Body of pancreas (tissue), 4 donors: ENCODE measurements at regions not wholly inside any gene's neighbourhood (a gene's known extent, or its start where the extent isn't known, plus 50 kb on each side); places are given as distances from the start of the nearest gene placed in this dataset.
A peak's percentile ranks its signal among the peaks of the same experiment; 100 is the strongest.

Experiments
- ATAC-seq: fragments of 150-250 bp; one replicate; pipeline ENCODE4 v1.9.1; 2016
- DNase-seq, 4 donors: peaks; one replicate each; pipeline ENCODE4 v3.0.0-alpha.2; 2019
- H3K27ac ChIP-seq, 4 donors: fragments of 200-600 bp; sonication (generic); 1 replicate in 3 of 4; 2 replicates in 1 of 4; pipeline versions ENCODE4 v1.5.1 to v1.6.1; 2016 to 2019; ENCODE audit warnings: mild to moderate bottlenecking in 1 of 4, mixed read lengths in 1 of 4, moderate library complexity in 1 of 4
- H3K27me3 ChIP-seq, 2 donors: fragments of 200-600 bp; sonication (generic); one replicate each; pipeline ENCODE4 v1.6.0; 2016; ENCODE audit warnings: mild to moderate bottlenecking in 1 of 2
- H3K36me3 ChIP-seq, 2 donors: fragments of 200-600 bp; sonication (generic); replicated peaks in 1 of 2; 2 replicates each; pipeline ENCODE4 v1.5.1; 2016; ENCODE audit warnings: low read depth in 2 of 2; ENCODE audit not compliant: insufficient read depth in 1 of 2
- H3K4me1 ChIP-seq: fragments of 200-600 bp; sonication (generic); one replicate; pipeline ENCODE4 v1.6.0; 2016
- H3K4me3 ChIP-seq, 2 donors: fragments of 200-600 bp; sonication (generic); 1 replicate in 1 of 2; 2 replicates in 1 of 2; pipeline ENCODE4 v1.5.1; 2016 to 2019
- H3K9me3 ChIP-seq, 3 donors: fragments of 200-600 bp; sonication (generic); 1 replicate in 2 of 3; 2 replicates in 1 of 3; pipeline ENCODE4 v1.5.1; 2016
- POLR2A ChIP-seq, 3 donors: fragments of 450-650 bp; IDR thresholded peaks; one replicate each; pipeline ENCODE4 v1.6.1; 2016; ENCODE audit warnings: antibody characterized with exemption in 3 of 3, mild to moderate bottlenecking in 2 of 3
- WGBS, 2 donors: methylation state at CpG; one replicate each; pipeline ENCODE4 v1.1.5; 2017; 5-methylcytosine and 5-hydroxymethylcytosine counted together
- intact Hi-C: fragments of 100-400 bp; cut with DNase I; formaldehyde crosslinking; loops from one replicate; pipeline ENCODE4 v1.15.1; 2023
- TF ChIP-seq, protein P1 (sequence below), 7 experiments: fragments of 450-650 bp in 4 of 7; fragments of 200-600 bp in 3 of 7; sonication (generic) in 3 of 7; IDR thresholded peaks; one replicate each; pipeline ENCODE4 v1.5.1; 2016 to 2019; ENCODE audit warnings: antibody characterized with exemption in 7 of 7

- Histone ChIP-seq H3K27ac (no peak overlapping the region), H3K9me3 (no peaks in the 10 kb centered on the region), H3K4me1 (peaks cover 11% of the 10 kb centered on the region), H3K36me3 (no peaks in the 10 kb centered on the region), H3K4me3 (no peak overlapping the region), H3K27me3 (no peaks in the 10 kb centered on the region)
- DNase-seq = no peak
- WGBS, 2 donors = 56 to 68% methylated on average over 4 of the region's 4 CpGs
- no peak for ATAC-seq
- no peak for TF ChIP-seq POLR2A (IDR thresholded peaks at IDR 0.05)
- TF ChIP-seq, protein P1, sequence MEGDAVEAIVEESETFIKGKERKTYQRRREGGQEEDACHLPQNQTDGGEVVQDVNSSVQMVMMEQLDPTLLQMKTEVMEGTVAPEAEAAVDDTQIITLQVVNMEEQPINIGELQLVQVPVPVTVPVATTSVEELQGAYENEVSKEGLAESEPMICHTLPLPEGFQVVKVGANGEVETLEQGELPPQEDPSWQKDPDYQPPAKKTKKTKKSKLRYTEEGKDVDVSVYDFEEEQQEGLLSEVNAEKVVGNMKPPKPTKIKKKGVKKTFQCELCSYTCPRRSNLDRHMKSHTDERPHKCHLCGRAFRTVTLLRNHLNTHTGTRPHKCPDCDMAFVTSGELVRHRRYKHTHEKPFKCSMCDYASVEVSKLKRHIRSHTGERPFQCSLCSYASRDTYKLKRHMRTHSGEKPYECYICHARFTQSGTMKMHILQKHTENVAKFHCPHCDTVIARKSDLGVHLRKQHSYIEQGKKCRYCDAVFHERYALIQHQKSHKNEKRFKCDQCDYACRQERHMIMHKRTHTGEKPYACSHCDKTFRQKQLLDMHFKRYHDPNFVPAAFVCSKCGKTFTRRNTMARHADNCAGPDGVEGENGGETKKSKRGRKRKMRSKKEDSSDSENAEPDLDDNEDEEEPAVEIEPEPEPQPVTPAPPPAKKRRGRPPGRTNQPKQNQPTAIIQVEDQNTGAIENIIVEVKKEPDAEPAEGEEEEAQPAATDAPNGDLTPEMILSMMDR (IDR thresholded peaks at IDR 0.05) = no peak
- intact Hi-C loops = no loop called here
Observed at GRCh38 chr6:16909658-16910360, 148.5 kb upstream of the ATXN1 start.

- intact Hi-C loops = no loop called here
- H3K4me3 ChIP-seq = no peak overlapping the region
- H3K4me1 ChIP-seq = peaks cover 11% of the 10 kb centered on the region
- no peaks in the 10 kb centered on the region for H3K27me3 ChIP-seq
- no peak overlapping the region for H3K27ac ChIP-seq
- H3K36me3 ChIP-seq = no peaks in the 10 kb centered on the region
- no peak for TF ChIP-seq POLR2A (IDR thresholded peaks at IDR 0.05)
- TF ChIP-seq, protein P1 (IDR thresholded peaks at IDR 0.05) = no peak
- 87 to 93% methylated on average over 1 of the region's 1 CpG for WGBS, 2 donors
- DNase-seq (no peak), ATAC-seq (no peak)
- no peaks in the 10 kb centered on the region for H3K9me3 ChIP-seq
Observed at GRCh38 chr6:16907991-16908390, 146.7 kb upstream of the ATXN1 start.

DNA sequence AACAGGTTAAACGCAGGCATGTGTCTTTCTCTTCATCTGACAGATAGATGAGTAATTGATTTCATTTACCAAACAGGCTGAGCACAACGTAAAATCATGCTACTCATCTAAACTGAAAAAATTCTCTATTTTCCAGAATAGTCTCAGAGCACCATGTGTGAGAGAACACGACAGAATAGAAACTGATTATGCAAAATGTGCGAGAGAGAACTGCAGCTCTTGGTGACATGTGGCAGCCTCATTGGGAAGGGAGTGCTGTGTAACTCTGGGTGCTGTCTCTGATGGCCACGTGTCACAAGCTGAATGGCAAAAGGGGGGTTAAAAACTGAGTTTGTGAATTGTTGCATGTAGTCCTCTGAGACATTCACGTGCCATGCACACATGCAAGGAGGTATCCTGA lies 143.7 kb upstream of the ATXN1 start:
- no peak for TF ChIP-seq POLR2A (IDR thresholded peaks at IDR 0.05)
- TF ChIP-seq, protein P1 (IDR thresholded peaks at IDR 0.05) = no peak
- no peaks in the 10 kb centered on the region for H3K9me3 ChIP-seq
- no peaks in the 10 kb centered on the region for H3K36me3 ChIP-seq
- intact Hi-C loops = no loop called here
- no peak overlapping the region for H3K27ac ChIP-seq
- ATAC-seq (no peak), DNase-seq (no peak)
- 73 to 76% methylated on average over 6 of the region's 6 CpGs for whole genome bisulfite sequencing, 2 donors
- H3K4me3 ChIP-seq = no peak overlapping the region
- H3K27me3 ChIP-seq = no peaks in the 10 kb centered on the region
- peaks cover 6% of the 10 kb centered on the region for H3K4me1 ChIP-seq

GRCh38 chr6:16903470-16903869 lies 142.2 kb upstream of the ATXN1 start:
- WGBS, 2 donors = 62 to 73% methylated on average over 7 of the region's 7 CpGs

More at GRCh38 chr6:16903470-16903869, 142.2 kb upstream of the ATXN1 start:
- DNase-seq = peak in 1 of 4 donors; percentile 18
- no peak overlapping the region for H3K27ac ChIP-seq
- H3K4me3 ChIP-seq = no peak overlapping the region
- H3K36me3 ChIP-seq = no peaks in the 10 kb centered on the region
- ATAC-seq = no peak
- peaks cover 6% of the 10 kb centered on the region for H3K4me1 ChIP-seq
- intact Hi-C loops = no loop called here
- H3K9me3 ChIP-seq = no peaks in the 10 kb centered on the region
- H3K27me3 ChIP-seq = no peaks in the 10 kb centered on the region
- TF ChIP-seq, protein P1 (IDR thresholded peaks at IDR 0.05) = no peak
- TF ChIP-seq POLR2A (IDR thresholded peaks at IDR 0.05) = no peak
